HUDEP-2 (cell line): ENCODE measurements at regions not wholly inside any gene's neighbourhood (a gene's known extent, or its start where the extent isn't known, plus 50 kb on each side); places are given as distances from the start of the nearest gene placed in this dataset.

ENCODE experiments used
- DNase-seq, 76 experiments: peaks; one replicate each; lab custom pipeline; 2025; ENCODE audit not compliant: unreplicated experiment in 76 of 76; lab: John Stamatoyannopoulos, UW

DNA sequence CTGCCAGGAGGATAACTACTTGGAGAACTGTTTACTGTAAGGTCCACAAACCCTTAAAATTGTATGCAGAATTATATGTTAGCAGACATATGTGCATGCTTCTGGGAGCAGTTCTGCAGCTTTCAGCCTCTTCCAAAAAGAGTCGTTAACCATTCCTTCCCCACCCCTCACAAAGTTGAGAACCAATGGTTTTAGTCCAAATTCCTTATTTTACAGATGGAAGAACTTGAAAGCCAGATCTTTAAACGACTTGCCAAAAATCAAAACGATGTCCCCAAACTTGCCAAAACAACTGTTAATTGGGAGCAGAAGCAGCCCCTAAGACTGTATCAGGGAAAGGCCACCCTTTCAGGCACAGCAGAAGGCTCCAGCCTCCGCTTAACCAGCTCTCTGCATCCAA lies 266.4 kb upstream of the ANKRD55 start:
- DNase-seq, result no peak

DNA sequence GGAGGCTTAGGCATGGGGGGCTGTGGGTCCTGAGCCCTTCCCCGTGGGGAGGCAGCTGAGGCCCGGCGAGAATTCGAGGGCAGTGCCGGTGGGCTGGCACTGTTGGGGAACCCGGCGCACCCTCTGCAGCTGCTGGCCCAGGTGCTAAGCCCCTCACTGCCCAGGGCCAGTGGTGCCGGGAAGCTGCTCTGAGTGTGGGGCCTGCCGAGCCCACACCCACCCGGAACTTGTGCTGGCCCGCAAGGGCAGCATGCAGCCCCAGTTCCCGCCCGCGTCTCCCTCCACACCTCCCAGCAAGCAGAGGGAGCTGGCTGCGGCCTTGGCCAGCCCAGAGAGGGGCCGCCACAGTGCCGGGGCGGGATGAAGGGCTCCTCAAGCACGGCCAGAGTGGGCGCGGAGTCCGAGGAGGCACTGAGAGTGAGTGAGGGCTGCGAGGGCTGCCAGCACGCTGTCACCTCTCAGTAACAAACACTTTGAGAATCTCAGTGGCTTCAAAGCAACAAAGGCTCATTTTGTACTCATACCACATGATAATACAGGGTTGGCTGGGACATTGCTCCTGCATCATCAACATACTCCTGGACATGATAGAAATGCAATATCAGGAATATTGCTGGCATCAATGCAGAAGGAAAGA lies 265.7 kb upstream of the ANKRD55 start:
- DNase-seq, result no peak

DNA sequence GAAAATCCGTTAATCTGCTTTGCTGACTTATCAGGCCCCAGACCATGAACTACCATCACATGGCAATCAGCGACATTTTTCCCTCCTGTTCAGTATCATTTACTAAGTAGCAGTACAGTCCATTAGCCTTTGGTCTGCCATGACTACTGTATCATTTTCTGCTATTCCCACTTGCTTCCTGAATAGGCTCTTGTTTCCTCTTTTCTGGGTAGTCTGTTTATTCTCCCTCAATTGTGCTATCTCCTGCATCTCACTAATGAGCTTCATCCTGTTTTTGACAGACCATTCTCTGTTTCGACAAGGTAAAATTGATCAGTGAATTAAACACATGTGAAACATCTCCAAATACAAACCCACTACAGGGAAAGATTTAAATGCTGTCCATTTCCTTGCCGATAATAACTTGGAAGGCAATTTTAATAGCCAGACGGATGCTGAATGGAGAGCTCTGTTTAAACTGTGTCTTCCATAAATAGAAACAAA lies 263.5 kb upstream of the ANKRD55 start:
- DNase-seq, result no peak

DNA sequence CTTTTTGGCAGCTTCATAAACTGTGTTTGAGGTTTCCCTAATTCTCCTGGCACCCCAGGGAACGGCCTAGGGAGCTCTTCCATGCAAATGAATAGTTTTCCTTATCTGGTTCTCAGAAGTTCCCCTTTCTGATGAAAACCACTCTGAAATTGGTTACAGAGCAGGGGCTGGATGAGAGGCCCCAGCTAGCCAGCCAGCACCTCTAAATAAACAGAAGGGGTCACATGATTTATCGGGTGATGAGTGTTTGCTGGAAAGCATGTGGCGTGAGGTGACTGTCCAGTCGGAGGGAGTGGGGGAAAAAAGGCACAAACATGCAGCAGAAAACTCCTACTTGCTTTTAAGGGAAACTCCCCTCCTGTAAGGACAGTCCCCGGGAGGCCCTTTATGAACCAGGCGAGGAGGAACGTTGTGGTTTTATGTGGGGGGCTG lies 261.2 kb upstream of the ANKRD55 start:
- peak in 5 of 76 experiments; percentile 2 to 19 (median 8) for DNase-seq

DNA sequence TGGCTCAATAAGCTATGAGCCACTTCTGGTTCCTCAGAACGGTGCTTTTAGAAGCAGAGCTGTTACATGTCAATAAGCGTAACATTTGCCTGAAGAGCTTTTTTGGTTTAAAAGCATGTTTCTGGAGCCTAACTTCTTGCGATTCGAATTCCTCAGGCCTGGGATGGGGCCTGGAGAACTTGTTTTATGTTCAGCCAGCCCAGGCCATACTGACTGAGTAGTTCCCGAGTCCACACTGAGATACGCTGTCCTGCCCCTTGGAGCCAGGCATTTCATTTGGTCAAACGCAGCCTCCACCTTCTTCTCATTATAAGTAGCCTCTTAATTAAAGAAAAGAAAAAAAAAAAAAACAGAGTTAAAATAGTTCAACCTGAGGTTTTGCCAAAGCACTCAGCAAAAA lies 260.6 kb upstream of the ANKRD55 start:
- DNase-seq, result no peak

DNA sequence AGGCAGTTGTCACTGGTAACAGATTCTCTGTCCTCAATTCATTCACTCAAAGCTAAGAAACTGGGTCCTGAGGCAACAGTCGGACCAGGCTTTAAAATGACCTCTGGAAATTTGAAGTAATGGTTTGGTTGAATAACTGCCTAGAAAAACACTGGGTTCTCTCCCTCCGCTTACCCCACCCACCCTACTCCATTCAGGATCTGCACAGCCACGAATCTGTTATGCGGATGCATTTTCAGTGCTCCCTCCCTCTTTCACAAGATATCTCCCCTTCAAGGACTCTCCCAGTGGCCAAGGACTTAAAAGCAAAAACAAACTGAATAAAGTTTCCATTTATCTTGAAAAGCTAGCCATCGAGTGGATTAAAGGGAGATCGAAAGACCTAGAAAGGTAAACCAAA lies 260.2 kb upstream of the ANKRD55 start:
- no peak for DNase-seq

DNA sequence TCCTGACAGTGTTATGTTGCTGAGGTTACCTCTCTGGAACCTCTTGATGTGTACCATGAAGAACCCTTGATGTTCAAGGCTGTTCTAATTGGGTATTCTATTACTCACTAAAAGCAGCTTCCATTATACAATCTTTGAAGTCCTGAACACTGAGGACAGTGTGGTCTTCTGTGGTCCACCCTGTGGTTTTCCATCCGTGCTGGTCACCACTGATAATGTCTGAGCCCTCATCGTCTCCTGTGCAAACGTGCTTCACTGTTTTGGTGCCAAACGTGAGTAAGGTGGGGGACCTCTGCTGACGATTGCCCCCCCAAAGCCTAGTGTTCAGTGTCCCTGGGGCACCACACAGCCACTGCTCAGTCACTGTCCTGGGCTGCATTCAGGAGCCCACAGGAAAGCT lies 259.7 kb upstream of the ANKRD55 start:
- DNase-seq, result peak in 5 of 76 experiments; percentile 5 to 14 (median 10)

DNA sequence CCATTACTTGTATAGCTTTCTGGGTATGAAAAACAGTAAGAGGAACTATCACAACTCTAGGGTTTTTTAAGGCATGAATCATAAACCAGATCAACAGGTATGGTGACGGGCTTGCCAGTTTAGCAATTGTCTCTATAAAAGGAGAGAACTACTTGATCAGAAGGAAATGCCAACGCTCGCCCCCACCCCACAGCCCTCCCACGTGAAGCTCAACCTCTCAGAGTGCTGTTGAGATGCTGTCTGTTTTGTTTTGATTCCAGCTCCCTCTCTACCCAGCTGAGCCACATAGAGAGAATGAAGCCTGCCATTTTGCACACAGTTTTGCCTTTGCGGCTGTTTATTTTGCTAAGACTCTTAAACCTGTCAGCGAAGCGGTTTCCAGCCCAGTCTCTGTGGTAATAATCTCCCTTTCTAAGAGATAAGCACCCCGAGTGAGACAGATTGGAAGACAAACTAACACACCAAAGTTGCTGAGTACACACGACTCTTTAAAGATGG lies 257.9 kb upstream of the ANKRD55 start:
- no peak for DNase-seq

DNA sequence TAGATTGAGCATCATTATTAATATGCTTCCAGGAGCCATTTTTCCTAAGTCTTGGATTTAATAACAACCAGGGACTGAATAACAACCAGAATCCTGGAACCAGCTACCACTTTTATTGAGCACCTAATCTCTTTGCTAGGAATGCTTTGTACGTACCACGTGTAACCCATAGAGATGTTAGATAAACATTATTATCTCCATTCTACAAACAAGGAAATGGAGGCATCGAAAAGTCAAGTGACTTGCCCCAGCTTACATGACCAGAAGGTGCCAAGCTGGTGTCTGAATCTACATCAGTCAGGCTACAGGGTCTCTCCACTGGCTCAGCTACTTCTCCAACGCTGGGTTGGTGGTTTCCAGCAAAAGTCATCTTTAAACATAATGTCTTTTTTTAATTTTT lies 256.1 kb upstream of the ANKRD55 start:
- DNase-seq, result no peak

DNA sequence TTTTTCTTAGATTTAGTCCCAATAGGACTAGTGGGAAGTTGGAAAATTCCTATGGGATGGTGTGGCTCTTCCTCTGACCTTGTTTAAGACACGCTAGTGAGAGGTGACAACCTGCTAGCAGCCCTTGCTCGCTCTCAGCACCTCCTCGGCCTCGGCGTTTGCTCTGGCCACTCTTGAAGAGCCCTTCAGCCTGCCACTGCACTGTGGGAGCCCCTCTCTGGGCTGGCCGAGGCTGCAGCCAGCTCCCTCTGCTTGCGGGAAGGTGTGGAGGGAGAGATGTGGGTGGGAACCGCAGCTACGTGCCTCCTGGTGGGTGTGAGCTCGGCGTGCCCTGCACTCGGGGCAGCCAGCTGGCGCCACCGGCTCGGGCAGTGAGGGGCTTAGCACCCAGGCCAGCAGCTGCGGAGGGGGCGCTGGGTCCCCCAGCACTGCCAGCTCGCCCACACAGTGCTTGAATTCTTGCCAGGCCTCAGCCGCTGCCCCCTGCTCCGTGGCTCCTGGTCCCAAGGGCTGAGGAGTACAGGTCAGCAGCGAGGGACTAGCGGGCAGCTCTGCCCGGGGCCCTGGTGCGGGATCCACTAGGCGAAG lies 254.5 kb upstream of the ANKRD55 start:
- DNase-seq, result no peak

DNA sequence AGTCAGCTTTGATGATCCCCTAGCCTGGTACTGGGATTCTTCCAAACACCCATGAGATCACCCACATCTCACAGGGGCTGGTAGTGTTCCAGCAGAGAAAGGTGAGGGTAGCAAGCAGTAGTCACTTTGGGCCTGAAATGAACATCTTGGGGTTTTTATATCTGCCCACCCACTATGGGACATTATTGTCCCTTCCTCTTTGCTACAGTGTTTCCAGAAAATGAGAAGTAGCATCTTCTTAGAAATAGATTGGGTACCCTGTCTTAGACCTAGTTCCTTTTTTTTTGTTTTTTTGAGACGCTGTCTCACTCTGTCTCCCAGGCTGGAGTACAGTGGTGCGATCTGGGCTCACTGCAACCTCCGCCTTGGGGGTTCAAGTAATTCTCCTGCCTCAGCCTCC lies 249.2 kb upstream of the ANKRD55 start:
- DNase-seq, result no peak

DNA sequence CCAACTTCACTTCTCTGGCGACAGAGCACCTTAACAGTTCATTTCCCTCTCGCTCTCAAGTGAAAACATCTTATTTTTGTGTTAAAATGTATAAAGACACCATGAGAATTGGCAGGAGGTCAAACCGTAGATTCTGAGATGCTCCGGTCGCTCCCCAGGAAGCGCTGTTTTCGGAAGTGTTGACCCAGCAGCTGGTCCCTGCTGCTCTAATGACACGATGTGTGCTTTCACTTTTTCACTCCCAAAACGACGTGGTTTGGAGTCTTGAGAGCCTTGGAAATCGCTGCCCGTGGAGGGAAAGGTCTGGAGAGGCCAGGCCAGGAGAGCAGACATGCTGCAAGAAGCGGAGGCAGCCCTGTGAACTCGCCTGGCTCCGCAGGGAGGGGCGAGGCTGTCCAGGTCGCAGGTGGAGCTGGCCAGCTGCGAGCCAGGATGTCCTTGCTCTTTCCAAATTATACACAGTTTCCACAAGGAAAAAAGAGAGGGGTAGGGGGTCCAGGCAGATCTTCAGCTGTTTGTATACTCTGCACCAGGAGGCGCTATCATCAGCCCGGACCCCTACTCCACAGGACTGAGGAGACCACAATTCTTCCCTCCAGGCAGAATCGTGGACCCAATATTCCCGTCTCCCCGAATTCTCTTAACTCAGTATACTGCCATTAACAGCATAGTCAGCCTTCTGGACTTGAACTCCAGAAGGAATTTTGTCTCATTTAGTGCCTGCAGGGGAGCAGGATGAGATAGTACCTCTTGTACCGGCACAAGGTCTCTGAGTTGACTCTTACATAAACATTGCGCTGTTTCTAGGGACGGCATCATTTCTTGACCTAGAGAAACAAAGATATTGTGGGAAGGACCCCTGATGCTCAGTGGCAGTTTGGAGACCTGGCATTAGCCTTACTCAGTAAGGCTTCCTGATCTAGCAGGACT lies 248.6 kb upstream of the ANKRD55 start:
- peak in 1 of 76 experiments; percentile 8 for DNase-seq

DNA sequence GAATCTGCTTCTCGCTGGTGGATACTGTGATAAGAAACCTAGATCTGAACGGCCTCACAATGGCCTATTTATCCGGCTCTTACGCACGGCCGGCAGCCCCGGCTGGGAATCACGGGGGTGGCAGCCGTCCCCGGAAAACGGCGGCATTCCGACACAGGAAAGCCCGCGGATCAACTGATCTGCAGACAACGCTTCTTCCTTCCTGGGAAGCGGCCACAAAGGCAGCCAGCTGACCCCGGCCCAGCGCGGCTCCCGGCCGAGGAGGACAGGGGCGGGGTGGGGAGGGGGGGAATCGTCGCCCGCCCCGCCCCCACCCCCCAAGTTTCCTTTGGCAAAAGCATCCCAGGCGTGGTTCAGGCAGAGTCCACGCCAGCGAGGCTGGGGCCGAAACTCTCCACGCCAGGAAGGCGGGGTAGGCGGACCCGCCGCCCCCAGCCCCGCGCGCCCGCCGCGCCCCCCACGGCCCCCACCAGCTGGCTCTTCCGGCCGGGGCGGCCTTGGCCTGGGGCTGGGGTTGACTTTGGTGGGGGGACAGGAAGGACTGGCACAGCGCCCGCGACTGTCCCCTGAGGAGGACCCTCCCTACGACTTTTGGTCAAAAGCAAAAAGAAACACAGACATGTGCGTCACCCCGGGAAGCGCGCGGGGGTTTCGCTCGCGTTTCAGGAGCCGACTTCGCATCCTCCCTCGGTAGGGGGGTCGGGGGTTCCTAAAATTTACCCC lies 247.7 kb upstream of the ANKRD55 start:
- no peak for DNase-seq

DNA sequence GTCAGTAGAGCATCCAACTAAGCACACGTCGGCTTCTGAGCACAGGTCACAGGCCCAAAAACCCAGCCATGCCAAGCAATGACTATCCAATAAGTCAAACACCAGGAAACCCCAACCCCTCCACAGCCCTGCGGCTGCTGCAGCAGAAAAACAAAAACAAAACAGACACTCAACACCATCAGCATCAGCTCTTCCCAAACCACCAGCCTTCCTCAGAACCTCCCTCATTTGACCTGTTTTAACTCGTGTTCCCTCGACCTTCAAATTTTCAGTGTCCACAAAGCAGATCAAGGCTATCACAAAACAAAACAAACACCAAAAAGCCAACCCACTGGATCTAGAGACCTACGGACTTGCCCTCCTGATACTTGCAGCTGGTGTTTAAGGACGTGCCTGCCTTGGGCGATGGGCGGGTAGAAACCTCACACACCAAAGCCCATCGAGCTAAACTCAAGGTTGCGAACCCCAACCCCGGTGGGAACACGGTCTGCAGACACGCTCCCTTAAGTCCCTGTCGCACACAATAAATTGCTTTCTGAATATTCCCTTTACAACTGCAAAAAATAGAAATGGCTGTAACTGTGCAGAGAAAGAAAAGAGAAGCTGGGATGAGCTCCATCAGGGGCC lies 247.1 kb upstream of the ANKRD55 start:
- peak in 6 of 76 experiments; percentile 6 to 61 (median 24) for DNase-seq

DNA sequence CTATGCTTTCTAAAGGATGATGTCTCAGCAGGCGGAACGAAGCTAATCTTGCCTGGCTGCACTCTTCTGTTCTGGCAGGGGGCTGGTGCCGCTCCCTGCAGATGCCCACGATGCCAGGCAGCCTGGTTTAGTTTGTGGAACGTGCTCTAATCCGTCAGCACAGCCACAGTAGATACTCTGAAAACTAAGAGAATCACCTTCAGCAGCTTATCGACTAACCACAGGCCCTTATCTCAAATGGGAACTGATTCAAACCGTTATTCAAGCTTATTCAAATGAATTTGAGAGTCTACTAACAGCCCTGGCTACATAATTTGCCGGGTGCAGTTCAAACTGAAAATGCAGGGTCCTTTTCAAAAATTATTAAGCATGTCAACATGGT lies 246.6 kb upstream of the ANKRD55 start:
- DNase-seq, result peak in 66 of 76 experiments; percentile 5 to 87 (median 38)

DNA sequence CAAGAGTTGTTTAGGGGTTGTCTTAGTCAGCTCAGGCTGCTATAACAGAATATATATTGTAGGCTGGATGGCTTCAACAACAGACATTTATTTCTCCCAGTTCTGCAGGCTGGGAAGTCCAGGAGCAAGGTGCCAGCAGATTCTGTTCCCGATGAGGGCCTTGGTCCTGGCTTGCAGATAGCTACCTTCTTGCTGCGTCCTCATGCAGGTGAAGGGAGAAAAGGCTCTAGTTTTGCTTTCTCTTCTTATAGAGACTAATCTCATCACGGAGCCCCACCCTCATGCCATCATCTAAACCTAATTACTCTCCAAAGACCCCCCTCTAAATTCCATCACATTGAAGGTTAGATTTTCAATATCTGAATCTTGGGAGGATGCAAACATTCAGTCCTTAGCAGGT lies 246.0 kb upstream of the ANKRD55 start:
- DNase-seq, result no peak

DNA sequence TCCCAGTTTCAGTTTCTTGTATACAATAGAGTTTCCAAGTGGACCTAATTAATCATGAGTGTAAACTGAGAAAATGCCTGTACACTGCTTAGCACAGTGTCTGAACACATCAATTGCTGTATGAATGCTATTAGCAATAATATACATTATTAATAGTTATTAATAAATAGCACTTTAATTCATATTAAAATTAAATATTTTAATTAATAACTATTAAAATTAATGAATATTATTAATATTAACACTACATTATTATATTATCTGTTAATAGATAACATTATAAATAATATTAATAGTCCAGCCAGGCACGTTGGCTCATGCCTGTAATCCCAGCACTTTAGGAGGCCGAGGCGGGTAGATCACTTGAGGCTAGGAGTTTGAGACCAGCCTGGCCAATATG lies 244.9 kb upstream of the ANKRD55 start:
- no peak for DNase-seq

DNA sequence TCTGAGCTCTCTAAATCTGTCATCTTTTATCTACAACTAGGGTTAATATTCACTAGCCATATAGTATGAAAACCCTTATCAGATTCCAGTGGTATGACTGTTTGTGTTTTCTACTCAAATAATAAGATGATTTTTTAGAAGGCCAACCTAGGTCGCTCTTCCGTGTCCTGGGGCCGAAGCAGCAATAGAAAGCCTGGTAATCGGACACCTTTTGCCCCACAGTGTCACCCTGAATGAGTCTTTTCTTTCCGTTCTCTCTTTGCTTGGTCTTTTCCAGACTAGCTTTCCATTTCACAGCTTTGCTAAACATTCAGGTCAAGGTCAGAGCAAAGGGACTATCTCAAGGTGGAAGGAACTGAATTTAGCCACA lies 243.3 kb upstream of the ANKRD55 start:
- DNase-seq, result no peak

DNA sequence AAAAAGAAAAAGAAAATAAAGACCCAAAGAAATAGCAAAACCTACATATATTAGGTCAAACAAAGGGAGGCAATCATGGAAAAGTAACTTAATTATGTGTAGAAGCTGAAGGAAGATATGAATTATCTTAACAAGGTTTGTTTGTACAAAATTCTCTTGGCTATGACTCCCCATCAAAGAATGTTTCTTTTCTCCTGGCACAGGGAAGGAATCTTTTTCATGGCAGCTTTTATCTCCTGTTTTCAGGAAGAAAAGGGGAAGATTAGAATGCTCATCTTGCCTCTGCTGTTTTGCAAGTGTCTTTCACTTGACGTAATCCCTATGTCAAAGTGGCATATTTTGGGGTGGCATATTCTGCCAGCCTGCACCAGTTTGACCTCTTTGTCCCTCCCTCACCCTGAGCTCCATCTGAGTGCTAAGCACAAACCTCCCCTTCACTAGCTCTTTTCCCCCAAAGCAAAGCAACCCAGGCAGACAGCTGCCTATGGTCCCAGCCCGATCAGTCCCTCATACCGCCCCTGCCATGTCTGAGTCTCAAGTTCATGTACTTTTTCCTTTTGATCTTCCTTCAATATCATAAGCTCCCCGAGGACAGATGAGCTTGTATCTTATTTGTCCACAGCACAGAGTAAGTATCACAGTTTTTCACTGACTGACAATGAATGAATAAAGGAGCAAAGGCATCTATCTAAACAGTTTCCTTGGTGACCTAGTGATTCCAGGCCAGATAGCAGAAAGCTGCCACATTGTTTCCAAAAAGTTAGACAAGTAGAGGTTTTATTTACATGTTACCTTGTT lies 242.8 kb upstream of the ANKRD55 start:
- no peak for DNase-seq
